Fibroblast of the aortic adventitia (primary cell): ENCODE measurements at regions not wholly inside any gene's neighbourhood (a gene's known extent, or its start where the extent isn't known, plus 50 kb on each side); places are given as distances from the start of the nearest gene placed in this dataset.

Experiments used
- DNase-seq: peaks from one replicate; pipeline ENCODE4 v3.0.0-alpha.2; 2010; ENCODE audit warnings: low read depth
- H3K4me3 ChIP-seq: 2 replicates; pipeline ENCODE4 v1.5.1; 2011; ENCODE audit warnings: low read depth, mild to moderate bottlenecking, control low read depth, low read length, moderate library complexity
- TF ChIP-seq, protein P1 (sequence below): IDR thresholded peaks from 2 replicates; pipeline ENCODE4 v1.5.1; 2011; ENCODE audit warnings: mild to moderate bottlenecking, low read length, control low read depth, inconsistent platforms; ENCODE audit not compliant: insufficient read depth

- no peak for DNase-seq
- TF ChIP-seq, protein P1, sequence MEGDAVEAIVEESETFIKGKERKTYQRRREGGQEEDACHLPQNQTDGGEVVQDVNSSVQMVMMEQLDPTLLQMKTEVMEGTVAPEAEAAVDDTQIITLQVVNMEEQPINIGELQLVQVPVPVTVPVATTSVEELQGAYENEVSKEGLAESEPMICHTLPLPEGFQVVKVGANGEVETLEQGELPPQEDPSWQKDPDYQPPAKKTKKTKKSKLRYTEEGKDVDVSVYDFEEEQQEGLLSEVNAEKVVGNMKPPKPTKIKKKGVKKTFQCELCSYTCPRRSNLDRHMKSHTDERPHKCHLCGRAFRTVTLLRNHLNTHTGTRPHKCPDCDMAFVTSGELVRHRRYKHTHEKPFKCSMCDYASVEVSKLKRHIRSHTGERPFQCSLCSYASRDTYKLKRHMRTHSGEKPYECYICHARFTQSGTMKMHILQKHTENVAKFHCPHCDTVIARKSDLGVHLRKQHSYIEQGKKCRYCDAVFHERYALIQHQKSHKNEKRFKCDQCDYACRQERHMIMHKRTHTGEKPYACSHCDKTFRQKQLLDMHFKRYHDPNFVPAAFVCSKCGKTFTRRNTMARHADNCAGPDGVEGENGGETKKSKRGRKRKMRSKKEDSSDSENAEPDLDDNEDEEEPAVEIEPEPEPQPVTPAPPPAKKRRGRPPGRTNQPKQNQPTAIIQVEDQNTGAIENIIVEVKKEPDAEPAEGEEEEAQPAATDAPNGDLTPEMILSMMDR: no peak
- H3K4me3 ChIP-seq: no peak overlapping the region
These were observed 378.5 kb upstream of the MAD2L1 start for GRCh38 chr4:120445186-120445585.

DNA sequence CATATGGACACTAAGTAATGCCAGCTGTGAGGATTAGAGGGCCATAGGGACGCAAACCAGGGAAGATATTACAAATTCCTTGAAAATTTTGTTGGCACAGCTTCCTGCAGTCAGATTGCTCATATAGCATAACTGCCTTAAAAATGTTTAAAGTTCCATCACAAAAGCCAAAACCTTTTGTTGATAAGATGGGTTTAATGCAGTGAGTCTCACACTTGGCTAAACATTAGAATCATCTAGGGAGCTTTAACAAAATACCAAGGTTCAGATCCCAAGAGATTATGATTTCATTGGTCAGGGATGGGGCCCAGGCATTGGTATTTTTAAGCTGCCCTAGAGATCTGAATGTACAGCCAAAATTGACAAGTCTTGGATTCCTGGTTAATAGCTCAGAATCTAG lies 376.5 kb upstream of the MAD2L1 start:
- H3K4me3 ChIP-seq: no peak overlapping the region
- TF ChIP-seq, protein P1: no peak
- DNase-seq: peak; percentile 85

DNA sequence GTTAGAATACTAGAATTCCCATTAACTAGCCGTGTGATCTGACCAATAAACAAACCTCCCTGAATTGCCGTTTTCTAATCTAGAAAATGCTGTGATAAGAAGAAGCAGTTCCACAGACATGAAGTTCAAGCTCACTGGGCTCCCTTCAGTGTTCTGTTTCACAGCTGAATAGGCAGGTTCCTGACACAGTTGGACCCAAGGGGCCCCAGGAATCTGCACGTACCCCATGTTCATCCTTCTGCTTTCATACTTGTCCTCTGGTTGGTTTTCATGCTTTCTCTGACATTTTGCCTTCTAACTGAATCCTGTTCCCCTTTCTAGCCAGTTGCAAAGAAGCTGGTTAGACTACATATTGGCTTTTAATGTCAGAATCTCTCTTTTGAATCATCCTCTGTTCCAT lies 374.1 kb upstream of the MAD2L1 start:
- TF ChIP-seq, protein P1: no peak
- H3K4me3 ChIP-seq: no peak overlapping the region
- DNase-seq: no peak

GRCh38 chr4:120435179-120435578 lies 368.5 kb upstream of the MAD2L1 start:
- no peak overlapping the region for H3K4me3 ChIP-seq
- no peak for DNase-seq
- TF ChIP-seq, protein P1: no peak

GRCh38 chr4:120434756-120435155 lies 368.1 kb upstream of the MAD2L1 start:
- no peak for DNase-seq
- H3K4me3 ChIP-seq: no peak overlapping the region
- TF ChIP-seq, protein P1: no peak

DNA sequence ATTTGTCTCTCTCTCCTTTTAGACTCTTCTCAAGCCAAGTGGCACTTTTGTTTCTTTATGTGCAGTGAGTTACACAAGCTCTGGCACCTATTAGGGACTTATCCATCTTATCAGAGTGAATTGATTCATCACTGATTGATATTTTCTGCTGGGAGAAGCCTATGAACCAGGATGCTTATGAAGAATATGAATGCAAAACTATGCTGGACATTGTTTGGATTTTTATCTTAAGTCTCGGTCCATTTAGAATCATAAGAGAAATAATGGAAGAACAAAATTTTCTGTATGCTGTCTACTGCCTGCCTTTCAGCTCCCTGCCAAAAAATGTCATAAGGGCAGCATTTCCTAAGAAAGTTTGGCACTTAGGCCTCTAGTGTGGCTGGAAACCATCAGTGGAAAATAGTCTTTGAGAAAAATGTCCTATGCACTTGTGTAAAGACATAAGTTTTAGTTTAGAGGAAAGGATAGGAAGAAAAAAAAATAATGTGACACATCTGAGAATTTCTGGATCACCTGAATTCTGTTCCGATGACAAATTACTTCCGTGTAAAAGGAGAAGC lies 365.7 kb upstream of the MAD2L1 start:
- peak; percentile 48 for DNase-seq
- TF ChIP-seq, protein P1: no peak
- no peak overlapping the region for H3K4me3 ChIP-seq

DNA sequence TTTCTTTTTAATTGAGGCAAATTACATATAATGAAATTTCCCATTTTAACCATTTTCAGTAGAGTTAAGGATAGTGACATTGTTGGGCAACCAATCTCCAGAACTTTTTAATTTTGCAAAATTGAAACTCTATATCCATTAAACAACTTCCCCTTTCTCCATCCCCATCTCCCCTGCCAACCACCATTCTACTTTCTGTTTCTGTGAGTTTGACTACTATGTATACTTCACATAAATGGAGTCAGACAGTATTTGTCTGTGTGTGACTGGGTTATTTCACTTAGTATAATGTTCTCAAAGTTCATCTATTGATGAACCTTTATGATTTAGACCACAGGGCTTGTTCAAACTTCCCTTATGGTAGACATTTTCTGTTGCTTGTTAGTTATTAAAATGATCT lies 364.5 kb upstream of the MAD2L1 start:
- TF ChIP-seq, protein P1: no peak
- no peak for DNase-seq
- H3K4me3 ChIP-seq: no peak overlapping the region
